HG03442 (cell line): ENCODE measurements at regions not wholly inside any gene's neighbourhood (a gene's known extent, or its start where the extent isn't known, plus 50 kb on each side); places are given as distances from the start of the nearest gene placed in this dataset.
"Not testable (repeated sequence)": the region's sequence is repeated elsewhere in the genome, so short reads cannot be mapped to it uniquely, and the experiment has no call there.

Source experiments
- ATAC-seq: cut with Tn5 transposase; IDR thresholded peaks from one replicate; pipeline ENCODE4 v1.9.1; 2021; ENCODE audit warnings: mild to moderate bottlenecking, moderate library complexity; ENCODE audit not compliant: unreplicated experiment

GRCh38 chr2:89756616-89757015 is 1065.1 kb downstream of the RPIA start:
- not testable (repeated sequence) for ATAC-seq

DNA sequence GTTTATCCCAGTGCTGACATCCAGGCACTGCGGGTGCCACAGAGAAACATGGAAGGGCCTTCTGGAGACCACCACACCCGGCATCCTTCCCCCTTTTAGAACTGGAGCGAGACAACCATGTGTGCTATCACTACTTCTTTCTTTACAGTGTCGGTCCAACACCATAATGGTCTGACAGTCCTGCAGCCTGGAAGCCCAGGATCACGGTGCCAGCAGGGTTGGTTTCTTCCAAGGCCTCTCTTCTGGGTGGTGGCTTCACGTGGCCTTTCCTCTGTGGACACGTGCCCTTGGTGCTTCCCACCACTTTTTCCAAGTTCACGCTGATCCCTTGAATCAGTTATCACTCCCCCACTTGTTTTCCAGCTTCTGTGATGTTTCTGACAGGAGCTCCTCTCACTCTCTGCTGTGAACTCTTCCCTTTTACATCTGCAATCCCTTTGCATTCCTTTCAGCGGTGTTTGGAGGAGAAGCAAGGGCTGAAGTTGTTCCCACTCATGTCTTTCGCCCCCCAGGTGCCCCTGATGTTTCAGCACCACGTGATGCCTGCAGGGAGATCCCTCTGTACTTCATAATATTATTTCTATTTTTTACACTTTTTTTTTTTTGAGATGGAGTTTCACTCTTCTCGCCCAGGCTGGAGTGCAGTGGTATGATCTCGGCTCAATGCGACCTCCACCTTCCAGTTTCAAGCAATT is 1067.0 kb downstream of the RPIA start:
- ATAC-seq: not testable (repeated sequence)

- not testable (repeated sequence) for ATAC-seq
These were observed 1069.3 kb downstream of the RPIA start for GRCh38 chr2:89760762-89761161.

DNA sequence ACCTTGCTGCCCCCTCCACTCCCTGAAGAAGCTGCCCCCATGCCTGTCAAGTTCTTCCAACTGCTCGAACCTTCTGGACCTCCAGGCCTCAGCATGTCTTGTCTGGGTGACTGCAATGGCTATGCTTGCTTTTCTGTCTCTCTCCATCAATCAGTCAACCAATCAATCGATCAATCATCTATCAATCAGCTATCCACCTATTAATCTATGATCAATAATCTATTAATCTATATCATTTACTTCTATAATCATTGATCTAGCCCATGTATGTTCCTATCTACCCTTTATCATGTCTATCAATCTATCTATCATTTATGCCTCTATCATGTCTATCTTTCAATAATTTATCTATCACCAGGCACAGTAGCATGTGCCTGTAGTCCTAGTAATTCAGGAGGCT is 1069.7 kb downstream of the RPIA start:
- ATAC-seq: not testable (repeated sequence)

DNA sequence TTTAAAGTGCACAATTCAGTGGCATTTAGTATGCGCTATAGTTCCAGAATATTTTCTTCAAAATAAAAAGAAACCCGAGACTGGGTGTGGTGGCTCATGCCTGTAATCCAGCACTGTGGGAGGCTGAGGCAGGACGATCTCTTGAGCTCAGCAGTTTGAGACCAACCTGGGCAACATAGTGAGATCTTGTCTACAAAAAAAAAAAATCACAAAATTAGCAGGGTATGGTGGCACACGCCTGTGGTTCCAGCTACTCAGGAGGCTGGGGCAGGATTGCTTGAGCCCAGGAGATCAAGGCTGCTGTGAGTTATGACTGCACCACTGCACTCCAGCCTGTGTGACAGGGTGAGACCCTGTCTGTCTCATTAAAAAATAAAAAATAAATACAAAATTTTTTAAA is 1070.4 kb downstream of the RPIA start:
- ATAC-seq: not testable (repeated sequence)

DNA sequence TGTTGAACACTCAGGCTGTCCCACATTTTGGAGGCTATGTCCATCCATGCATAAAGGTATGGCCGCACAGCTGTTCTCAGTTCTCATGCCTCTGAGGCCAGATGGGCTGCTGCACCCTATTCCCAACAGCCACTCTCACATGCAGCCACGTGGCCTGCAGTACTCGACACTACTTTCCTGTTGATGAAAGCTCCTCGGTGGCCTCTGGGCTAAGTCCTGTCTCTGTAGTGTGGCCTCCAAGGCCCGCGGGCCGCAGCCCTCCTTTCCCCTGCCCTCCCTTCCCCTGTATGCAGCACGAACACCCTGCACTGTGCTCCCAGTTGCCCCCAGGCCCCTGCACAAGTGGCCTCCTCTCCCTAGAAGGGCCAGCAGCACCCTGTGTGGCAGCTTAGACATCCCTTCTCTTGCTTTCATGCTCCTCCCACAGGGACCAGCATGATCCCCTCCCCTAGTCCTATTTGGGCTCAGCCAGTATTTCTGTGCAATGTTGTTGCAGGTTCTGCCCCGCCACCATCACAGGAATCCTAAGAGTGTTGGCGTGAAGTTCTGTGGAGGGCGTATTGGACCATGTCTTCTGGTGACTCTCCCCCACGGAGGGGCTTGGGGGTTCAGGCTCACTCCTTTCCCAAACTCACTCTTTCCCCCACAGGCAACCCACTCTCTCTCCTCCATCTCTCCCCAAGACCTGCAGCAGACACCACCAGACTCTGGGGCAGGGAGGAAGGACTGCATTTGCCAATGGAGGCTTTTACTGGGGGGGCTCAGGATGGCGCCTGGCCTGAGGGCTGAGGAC is 1071.2 kb downstream of the RPIA start:
- ATAC-seq: not testable (repeated sequence)

GRCh38 chr2:89763254-89763580 is 1071.7 kb downstream of the RPIA start:
- no peak for ATAC-seq

GRCh38 chr2:89763581-89764485 is 1072.4 kb downstream of the RPIA start:
- no peak for ATAC-seq

GRCh38 chr2:89764571-89765360 is 1073.3 kb downstream of the RPIA start:
- not testable (repeated sequence) for ATAC-seq

DNA sequence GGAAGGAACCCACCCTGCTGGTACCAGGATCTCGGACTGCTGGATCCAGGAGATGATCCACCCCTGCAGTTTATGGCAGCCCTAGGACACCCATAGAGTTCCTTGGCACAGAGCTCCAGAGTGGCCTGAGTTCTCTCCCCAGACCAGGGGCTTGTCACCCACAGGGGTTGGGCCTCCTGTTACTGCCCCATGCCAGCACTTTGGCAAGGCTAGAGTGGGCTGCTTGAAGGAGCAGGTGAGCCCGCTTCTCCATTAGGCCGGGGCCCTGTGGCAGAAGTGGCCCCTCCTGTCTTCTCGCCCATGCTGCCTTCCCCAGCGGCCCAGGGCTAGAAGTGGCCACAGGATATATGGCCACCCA is 1073.9 kb downstream of the RPIA start:
- not testable (repeated sequence) for ATAC-seq

GRCh38 chr2:89766141-89766990 is 1074.9 kb downstream of the RPIA start:
- ATAC-seq: not testable (repeated sequence)

- not testable (repeated sequence) for ATAC-seq
These were observed 1075.6 kb downstream of the RPIA start for GRCh38 chr2:89767058-89767457.

DNA sequence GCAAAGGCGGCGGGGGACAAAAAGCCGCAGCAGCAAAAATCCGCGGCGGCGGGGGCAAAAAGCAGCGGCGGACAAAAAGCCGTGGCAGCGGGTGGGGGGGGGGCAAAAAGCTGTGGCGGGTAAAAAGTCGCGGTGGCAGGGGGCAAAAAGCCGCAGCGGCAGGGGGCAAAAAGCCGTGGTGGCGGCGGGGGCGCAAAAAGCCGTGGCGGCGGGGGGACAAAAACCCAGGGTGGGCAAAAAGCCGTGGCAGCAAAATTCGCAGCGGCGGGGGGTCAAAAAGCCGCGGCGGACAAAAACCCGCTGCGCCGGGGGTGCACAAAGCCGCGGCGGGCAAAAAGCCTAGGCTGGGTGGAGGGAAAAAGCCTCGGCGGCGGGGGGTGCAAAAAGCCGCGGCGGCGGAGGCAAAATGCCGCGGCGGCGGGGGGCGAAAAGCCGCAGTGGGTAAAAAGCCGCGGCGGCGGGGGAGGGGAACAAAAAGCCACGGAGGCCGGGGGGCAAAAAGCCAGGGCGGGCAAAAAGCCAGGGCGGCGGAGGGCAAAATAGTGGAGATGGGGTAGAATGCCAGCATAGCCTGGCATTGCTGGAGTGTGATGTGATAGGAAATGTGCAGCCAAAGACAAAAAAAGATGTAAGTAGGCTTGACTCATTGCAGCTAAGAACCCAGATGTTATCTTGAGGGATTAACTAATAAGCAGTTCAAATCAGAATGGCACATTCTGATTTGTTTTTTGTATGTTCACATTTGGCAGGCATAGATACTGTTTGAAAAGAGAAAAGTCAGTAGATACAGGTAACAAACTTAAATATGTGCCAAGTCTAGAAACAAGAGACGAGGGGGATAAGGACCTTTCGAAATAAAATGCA is 1076.3 kb downstream of the RPIA start:
- no peak for ATAC-seq

- no peak for ATAC-seq
These were observed 1084.4 kb downstream of the RPIA start for GRCh38 chr2:89775885-89776284.

DNA sequence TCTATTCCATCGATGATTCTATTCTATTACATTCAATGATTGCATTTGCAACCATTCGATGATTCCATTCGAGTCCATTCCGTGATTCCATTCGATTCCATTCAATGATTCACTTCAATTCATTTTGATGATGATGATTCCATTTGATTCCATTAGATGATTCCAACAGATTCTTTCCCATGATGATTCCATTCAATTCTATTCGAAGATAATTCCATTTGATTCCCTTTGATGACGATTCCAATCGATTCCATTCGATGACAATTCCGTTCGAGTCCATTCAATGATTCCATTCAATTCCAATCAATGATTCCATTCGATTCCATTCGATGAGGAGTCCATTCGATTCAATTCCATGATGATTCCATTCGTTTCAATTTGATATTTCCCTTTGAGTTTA is 1088.8 kb downstream of the RPIA start:
- no peak for ATAC-seq

DNA sequence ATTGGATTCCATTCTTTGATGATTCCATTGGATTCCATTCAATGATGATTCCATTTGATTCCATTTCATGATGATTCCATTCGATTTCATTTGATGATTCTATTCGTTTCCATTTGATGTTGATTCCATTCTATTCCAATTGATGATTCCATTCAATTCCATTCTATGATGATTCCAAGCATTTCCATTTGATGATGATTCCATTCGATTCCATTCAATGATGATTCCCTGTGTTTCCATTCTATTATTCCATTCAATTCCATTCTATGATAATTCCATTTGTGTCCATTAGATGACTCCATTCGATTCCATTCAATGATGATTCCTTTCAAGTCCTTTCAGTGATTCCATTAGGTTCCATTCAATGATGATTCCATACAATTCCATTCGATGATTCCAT is 1090.5 kb downstream of the RPIA start:
- ATAC-seq: no peak

GRCh38 chr2:89784960-89785359 is 1093.5 kb downstream of the RPIA start:
- no peak for ATAC-seq

DNA sequence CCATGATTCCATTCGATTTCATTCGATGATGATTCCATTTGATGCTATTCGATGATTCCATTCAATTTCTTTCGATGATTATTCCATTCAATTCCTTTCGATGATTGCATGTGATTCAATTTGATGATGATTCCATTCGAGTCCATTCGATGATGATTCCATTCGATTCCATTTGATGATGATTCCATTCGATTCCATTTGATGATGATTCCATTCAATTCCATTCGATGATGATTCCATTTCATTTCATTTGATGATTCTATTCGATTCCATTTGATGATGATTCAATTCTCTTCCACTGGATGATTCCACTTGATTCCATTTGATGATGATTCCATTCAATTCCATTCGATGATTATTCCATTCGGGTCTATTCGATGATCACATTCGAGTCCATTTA is 1094.1 kb downstream of the RPIA start:
- not testable (repeated sequence) for ATAC-seq

DNA sequence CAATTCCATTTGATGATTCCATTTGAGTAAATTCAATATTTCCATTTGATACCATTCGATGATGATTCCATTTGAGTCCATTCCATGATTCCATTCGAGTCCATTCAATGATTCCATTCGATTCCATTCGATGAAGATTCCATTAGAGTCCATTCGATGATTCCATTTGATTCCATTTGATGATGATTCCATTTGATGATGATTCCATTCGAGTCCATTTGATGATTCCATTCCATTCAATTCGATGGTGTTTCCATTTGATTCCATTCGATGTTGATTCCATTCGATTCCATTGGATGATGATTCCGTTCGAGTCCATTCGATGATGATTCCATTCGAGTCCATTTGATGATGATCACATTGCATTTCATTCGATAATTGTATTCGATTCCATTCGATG is 1095.2 kb downstream of the RPIA start:
- ATAC-seq: not testable (repeated sequence)
